ENCODE measurements at regions not wholly inside any gene's neighbourhood (a gene's known extent, or its start where the extent isn't known, plus 50 kb on each side); places are given as distances from the start of the nearest gene placed in this dataset.

- H3K27ac ChIP-seq (ENCODE audit: low read length) = no peak overlapping the region
Measured at GRCh38 chr12:123071099-123071800, 79.6 kb downstream of the PITPNM2 start.

GRCh38 chr12:123070267-123071081, 80.4 kb downstream of the PITPNM2 start:
- no peaks in the 10 kb centered on the region for H3K9me3 ChIP-seq (ENCODE audit: insufficient read depth, low read length)
- H4K20me1 ChIP-seq (ENCODE audit: insufficient read depth, low read length) = 0 out of 2 replicates have a peak, but pooled peaks cover 4% of the 10 kb centered on the region
- no peak overlapping the region for H3K4me2 ChIP-seq (ENCODE audit: low read length)
- H3K79me2 ChIP-seq (ENCODE audit: low read length) = no peaks in the 10 kb centered on the region
- H3K36me3 ChIP-seq (replicated peaks; ENCODE audit: low read depth, low read length) = no peaks in the 10 kb centered on the region
- no peak overlapping the region for H3K4me3 ChIP-seq (ENCODE audit: low read length)
- TF ChIP-seq EZH2phosphoT487 (IDR thresholded peaks at IDR 0.05; ENCODE audit: low read depth) (no peak), CTCF (IDR thresholded peaks at IDR 0.05; ENCODE audit: low read depth, low read length) (no peak)
- peaks cover 4% of the 10 kb centered on the region for H3K4me1 ChIP-seq (ENCODE audit: low read length)
- H3K27me3 ChIP-seq (ENCODE audit: low read depth, low read length) = peaks cover 6% of the 10 kb centered on the region
- H3K27ac ChIP-seq (ENCODE audit: low read length) = no peak overlapping the region
- no peak overlapping the region for H3K9ac ChIP-seq (ENCODE audit: low read length)
- no peak overlapping the region for H2AFZ ChIP-seq (ENCODE audit: low read depth, low read length)

More at GRCh38 chr12:123071099-123071800, 79.6 kb downstream of the PITPNM2 start:
- no peaks in the 10 kb centered on the region for H3K36me3 ChIP-seq (replicated peaks; ENCODE audit: low read depth, low read length)
- H3K4me2 ChIP-seq (ENCODE audit: low read length) = no peak overlapping the region
- no peak overlapping the region for H3K9ac ChIP-seq (ENCODE audit: low read length)
- H4K20me1 ChIP-seq (ENCODE audit: insufficient read depth, low read length) = 0 out of 2 replicates have a peak, but pooled peaks cover 4% of the 10 kb centered on the region
- no peak overlapping the region for H3K4me3 ChIP-seq (ENCODE audit: low read length)
- peaks cover 12% of the 10 kb centered on the region for H3K4me1 ChIP-seq (ENCODE audit: low read length)
- no peaks in the 10 kb centered on the region for H3K79me2 ChIP-seq (ENCODE audit: low read length)
- peaks cover 6% of the 10 kb centered on the region for H3K27me3 ChIP-seq (ENCODE audit: low read depth, low read length)
- H3K9me3 ChIP-seq (ENCODE audit: insufficient read depth, low read length) = no peaks in the 10 kb centered on the region
- no peak overlapping the region for H2AFZ ChIP-seq (ENCODE audit: low read depth, low read length)
- TF ChIP-seq EZH2phosphoT487 (IDR thresholded peaks at IDR 0.05; ENCODE audit: low read depth) (no peak), CTCF (IDR thresholded peaks at IDR 0.05; ENCODE audit: low read depth, low read length) (no peak)

- Histone ChIP-seq H3K27me3 (ENCODE audit: low read depth, low read length) (peaks cover 3% of the 10 kb centered on the region; the same call in 1 of the 2 replicates), H2AFZ (ENCODE audit: low read depth, low read length) (no peak overlapping the region), H3K79me2 (ENCODE audit: low read length) (no peaks in the 10 kb centered on the region), H3K27ac (ENCODE audit: low read length) (no peak overlapping the region), H3K4me1 (ENCODE audit: low read length) (no peaks in the 10 kb centered on the region), H3K4me2 (ENCODE audit: low read length) (no peak overlapping the region), H3K9me3 (ENCODE audit: insufficient read depth, low read length) (no peaks in the 10 kb centered on the region), H3K4me3 (ENCODE audit: low read length) (no peak overlapping the region), H3K36me3 (replicated peaks; ENCODE audit: low read depth, low read length) (no peaks in the 10 kb centered on the region), H4K20me1 (ENCODE audit: insufficient read depth, low read length) (0 out of 2 replicates have a peak, but pooled peaks cover under 1% of the 10 kb centered on the region), H3K9ac (ENCODE audit: low read length) (no peak overlapping the region)
- TF ChIP-seq CTCF (IDR thresholded peaks at IDR 0.05; ENCODE audit: low read depth, low read length) (no peak), EZH2phosphoT487 (IDR thresholded peaks at IDR 0.05; ENCODE audit: low read depth) (no peak)
Measured at GRCh38 chr12:123069436-123070266, 81.2 kb downstream of the PITPNM2 start.

Measured in OCI-LY3 (cell line).